Erythroblast (primary cell): ENCODE measurements at regions not wholly inside any gene's neighbourhood (a gene's known extent, or its start where the extent isn't known, plus 50 kb on each side); places are given as distances from the start of the nearest gene placed in this dataset.

ENCODE experiments used
- GATA1 ChIP-seq: IDR thresholded peaks from 2 replicates; pipeline ENCODE4 v1.6.1; 2011; ENCODE audit warnings: low read depth, mild to moderate bottlenecking, control low read depth, low read length, moderate library complexity
- POLR2A ChIP-seq: IDR thresholded peaks from 2 replicates; pipeline ENCODE4 v1.6.1; 2011; ENCODE audit warnings: mild to moderate bottlenecking, low read length

DNA sequence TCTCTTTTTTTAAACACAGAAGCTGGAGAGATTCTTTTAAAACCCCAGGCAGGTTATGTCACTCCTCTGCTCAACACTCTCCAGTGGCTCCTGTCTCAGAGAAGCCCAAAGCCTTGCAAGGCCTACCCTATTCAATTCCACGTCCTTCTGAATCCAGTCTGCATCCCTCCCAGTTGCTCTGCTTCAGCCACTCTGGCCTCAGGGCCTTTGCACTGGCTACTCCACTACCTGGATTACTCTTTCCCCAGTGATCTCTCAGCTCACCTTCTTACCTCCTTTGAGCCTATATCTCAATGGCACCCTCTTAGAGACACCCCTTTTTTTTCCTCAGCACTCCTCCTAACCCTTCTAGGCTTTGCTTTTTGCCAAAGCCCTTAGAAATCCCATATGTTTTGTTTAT is 185.8 kb downstream of the CLIC5 start:
- TF ChIP-seq POLR2A = no peak
- TF ChIP-seq GATA1 = no peak
